ENCODE measurements at regions not wholly inside any gene's neighbourhood (a gene's known extent, or its start where the extent isn't known, plus 50 kb on each side); places are given as distances from the start of the nearest gene placed in this dataset.

DNA sequence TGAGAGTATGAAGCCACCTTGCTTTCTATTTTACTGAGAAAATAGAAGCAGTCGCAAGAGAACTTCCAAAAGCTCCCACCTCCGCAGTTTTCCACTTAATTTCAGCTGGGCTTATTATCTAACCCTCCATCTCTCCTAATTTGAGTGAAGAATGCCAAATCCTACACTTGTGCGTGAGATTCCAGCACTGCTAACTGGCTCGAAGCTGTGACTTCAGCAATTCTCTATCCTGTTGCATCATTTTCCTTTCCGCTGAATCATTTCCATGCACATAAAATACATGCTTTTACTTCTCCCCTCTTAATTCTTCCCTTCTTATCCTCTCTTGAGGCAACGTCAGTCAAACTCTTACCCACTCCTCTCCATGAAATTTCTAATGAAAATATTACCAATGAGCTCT is 189.5 kb downstream of the GASK1B start:
- POLR2A ChIA-PET (ENCODE audit: unreplicated experiment): no interaction called here
- Histone ChIP-seq H3K4me2 (no peak overlapping the region), H3K79me2 (ENCODE audit: low read depth) (no peaks in the 10 kb centered on the region), H3K9me3 (ENCODE audit: insufficient read depth, low read depth) (no peaks in the 10 kb centered on the region), H3K27me3 (ENCODE audit: insufficient read depth, low read depth) (no peaks in the 10 kb centered on the region), H2AFZ (no peak overlapping the region), H3K4me3 (no peak overlapping the region), H4K20me1 (ENCODE audit: insufficient read depth) (no peaks in the 10 kb centered on the region), H3K9me2 (ENCODE audit: insufficient read depth) (no peaks in the 10 kb centered on the region), H3K4me1 (replicated peaks; ENCODE audit: insufficient read depth) (no peaks in the 10 kb centered on the region), H3F3A (ENCODE audit: insufficient read depth, low read depth) (no peaks in the 10 kb centered on the region), H3K27ac (no peak overlapping the region), H3K36me3 (ENCODE audit: low read depth) (no peaks in the 10 kb centered on the region)
- DNase-seq: no peak
- CTCF ChIA-PET: no interaction called here
- intact Hi-C loops (cut with micrococcal nuclease; ENCODE audit: unreplicated experiment): no loop called here
- TF ChIP-seq, protein P1, sequence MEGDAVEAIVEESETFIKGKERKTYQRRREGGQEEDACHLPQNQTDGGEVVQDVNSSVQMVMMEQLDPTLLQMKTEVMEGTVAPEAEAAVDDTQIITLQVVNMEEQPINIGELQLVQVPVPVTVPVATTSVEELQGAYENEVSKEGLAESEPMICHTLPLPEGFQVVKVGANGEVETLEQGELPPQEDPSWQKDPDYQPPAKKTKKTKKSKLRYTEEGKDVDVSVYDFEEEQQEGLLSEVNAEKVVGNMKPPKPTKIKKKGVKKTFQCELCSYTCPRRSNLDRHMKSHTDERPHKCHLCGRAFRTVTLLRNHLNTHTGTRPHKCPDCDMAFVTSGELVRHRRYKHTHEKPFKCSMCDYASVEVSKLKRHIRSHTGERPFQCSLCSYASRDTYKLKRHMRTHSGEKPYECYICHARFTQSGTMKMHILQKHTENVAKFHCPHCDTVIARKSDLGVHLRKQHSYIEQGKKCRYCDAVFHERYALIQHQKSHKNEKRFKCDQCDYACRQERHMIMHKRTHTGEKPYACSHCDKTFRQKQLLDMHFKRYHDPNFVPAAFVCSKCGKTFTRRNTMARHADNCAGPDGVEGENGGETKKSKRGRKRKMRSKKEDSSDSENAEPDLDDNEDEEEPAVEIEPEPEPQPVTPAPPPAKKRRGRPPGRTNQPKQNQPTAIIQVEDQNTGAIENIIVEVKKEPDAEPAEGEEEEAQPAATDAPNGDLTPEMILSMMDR (conservative IDR thresholded peaks at IDR 0.05): no peak
- TF ChIP-seq EZH2 (IDR thresholded peaks at IDR 0.05; ENCODE audit: low read depth): no peak
- BruUV-seq (replicated peaks): no TSS peak

- CTCF ChIA-PET: no interaction called here
- no peaks in the 10 kb centered on the region for H3F3A ChIP-seq (ENCODE audit: insufficient read depth, low read depth)
- no peak for DNase-seq
- no peaks in the 10 kb centered on the region for H3K79me2 ChIP-seq (ENCODE audit: low read depth)
- intact Hi-C loops (cut with micrococcal nuclease; ENCODE audit: unreplicated experiment): no loop called here
- no peak overlapping the region for H2AFZ ChIP-seq
- H4K20me1 ChIP-seq (ENCODE audit: insufficient read depth): no peaks in the 10 kb centered on the region
- H3K27ac ChIP-seq: no peak overlapping the region
- H3K4me1 ChIP-seq (replicated peaks; ENCODE audit: insufficient read depth): no peaks in the 10 kb centered on the region
- no peaks in the 10 kb centered on the region for H3K36me3 ChIP-seq (ENCODE audit: low read depth)
- H3K9me2 ChIP-seq (ENCODE audit: insufficient read depth): no peaks in the 10 kb centered on the region
- TF ChIP-seq EZH2 (IDR thresholded peaks at IDR 0.05; ENCODE audit: low read depth): no peak
- TF ChIP-seq, protein P1 (conservative IDR thresholded peaks at IDR 0.05): no peak
- H3K4me3 ChIP-seq: no peak overlapping the region
- POLR2A ChIA-PET (ENCODE audit: unreplicated experiment): interaction anchor here (0.6 kb wide), 1 partner anchor 669 kb away, joined by 6 read pairs; no protein-coding TSS in a partner anchor
- H3K9me3 ChIP-seq (ENCODE audit: insufficient read depth, low read depth): no peaks in the 10 kb centered on the region
- BruUV-seq (replicated peaks): no TSS peak
- no peak overlapping the region for H3K4me2 ChIP-seq
- H3K27me3 ChIP-seq (ENCODE audit: insufficient read depth, low read depth): no peaks in the 10 kb centered on the region
Measured at GRCh38 chr4:157980158-157980557, 192.7 kb downstream of the GASK1B start.

- H3K4me2 ChIP-seq: peak overlapping the region; percentile 76
- H3K9me3 ChIP-seq (ENCODE audit: insufficient read depth, low read depth): no peaks in the 10 kb centered on the region
- peak in 1 of 2 experiments; percentile 22 for DNase-seq
- no peaks in the 10 kb centered on the region for H3K9me2 ChIP-seq (ENCODE audit: insufficient read depth)
- no peak for TF ChIP-seq EZH2 (IDR thresholded peaks at IDR 0.05; ENCODE audit: low read depth)
- TF ChIP-seq, protein P1 (conservative IDR thresholded peaks at IDR 0.05): peak; percentile 90
- no peaks in the 10 kb centered on the region for H4K20me1 ChIP-seq (ENCODE audit: insufficient read depth)
- no peak overlapping the region for H3K27ac ChIP-seq
- H3K27me3 ChIP-seq (ENCODE audit: insufficient read depth, low read depth): no peaks in the 10 kb centered on the region
- ChIA-PET POLR2A (ENCODE audit: unreplicated experiment) (no interaction called here), CTCF (interaction anchor here (0.5 to 1.2 kb wide), 3 partner anchors 499 to 1504 kb away, joined by 3 to 6 read pairs (median 3); no protein-coding TSS in a partner anchor)
- H3K4me1 ChIP-seq (replicated peaks; ENCODE audit: insufficient read depth): no peaks in the 10 kb centered on the region
- no TSS peak for BruUV-seq (replicated peaks)
- no peak overlapping the region for H3K4me3 ChIP-seq
- no peaks in the 10 kb centered on the region for H3K79me2 ChIP-seq (ENCODE audit: low read depth)
- H3F3A ChIP-seq (ENCODE audit: insufficient read depth, low read depth): no peaks in the 10 kb centered on the region
- peak overlapping the region; percentile 71 for H2AFZ ChIP-seq
- intact Hi-C loops (cut with micrococcal nuclease; ENCODE audit: unreplicated experiment): loop anchor here (2.0 to 10.0 kb wide), 5 partner anchors 762 to 1864 kb away; no protein-coding TSS in a partner anchor
- no peaks in the 10 kb centered on the region for H3K36me3 ChIP-seq (ENCODE audit: low read depth)
Measured at GRCh38 chr4:157978680-157979361, 194.0 kb downstream of the GASK1B start.

Measured in PC-9 (cell line).